Heart left ventricle (tissue), 16 donors: ENCODE measurements at regions not wholly inside any gene's neighbourhood (a gene's known extent, or its start where the extent isn't known, plus 50 kb on each side); places are given as distances from the start of the nearest gene placed in this dataset.

Source experiments
- ATAC-seq, 4 donors: fragments of 200-7000 bp; cut with Tn5 transposase; one replicate each; pipeline ENCODE4 v1.9.1; 2020 to 2022; ENCODE audit warnings: moderate library complexity in 4 of 4, mild to moderate bottlenecking in 3 of 4, moderate number of reproducible peaks in 1 of 4
- DNase-seq, 5 donors: peaks; one replicate each; pipeline ENCODE4 v3.0.0-alpha.2; 2020
- H3K27ac ChIP-seq, 12 donors: fragments of 200-600 bp; sonication (generic) in 4 of 12; one replicate each; pipeline versions ENCODE4 v1.5.0 to v1.8.0; 2016 to 2022; ENCODE audit warnings: mild to moderate bottlenecking in 2 of 12
- H3K27me3 ChIP-seq, 9 donors: fragments of 200-600 bp; sonication (generic) in 2 of 9; one replicate each; pipeline versions ENCODE4 v1.5.1 to v1.8.0; 2016 to 2022; ENCODE audit warnings: mild to moderate bottlenecking in 3 of 9
- H3K36me3 ChIP-seq, 9 donors: fragments of 200-600 bp; sonication (generic) in 2 of 9; one replicate each; pipeline versions ENCODE4 v1.5.0 to v1.8.0; 2018 to 2022; ENCODE audit warnings: mild to moderate bottlenecking in 2 of 9
- H3K4me1 ChIP-seq, 12 donors: fragments of 200-600 bp; sonication (generic) in 4 of 12; one replicate each; pipeline versions ENCODE4 v1.5.0 to v1.8.0; 2016 to 2022; ENCODE audit warnings: mild to moderate bottlenecking in 3 of 12
- H3K4me3 ChIP-seq, 12 donors: fragments of 200-600 bp; sonication (generic) in 4 of 12; one replicate each; pipeline versions ENCODE4 v1.5.0 to v1.8.0; 2017 to 2022; ENCODE audit warnings: mild to moderate bottlenecking in 9 of 12, moderate library complexity in 4 of 12
- H3K9me3 ChIP-seq, 12 donors: fragments of 200-600 bp; sonication (generic) in 4 of 12; one replicate each; pipeline versions ENCODE4 v1.5.0 to v1.8.0; 2016 to 2022; ENCODE audit warnings: mild to moderate bottlenecking in 1 of 12
- POLR2A ChIP-seq, 2 donors: fragments of 450-650 bp; IDR thresholded peaks; one replicate each; pipeline ENCODE4 v1.6.1; 2017; ENCODE audit warnings: antibody characterized with exemption in 2 of 2, mild to moderate bottlenecking in 2 of 2, moderate library complexity in 2 of 2
- WGBS, 4 donors: extraction: QIAGEN DNeasy Blood & Tissue Kit in 2 of 4; methylation state at CpG; one replicate each; pipeline versions ENCODE4 v1.1.5 to v1.1.7; 2013 to 2018; 5-methylcytosine and 5-hydroxymethylcytosine counted together
- intact Hi-C, 10 donors: fragments of 100-400 bp; cut with DNase I; formaldehyde crosslinking; loops; one replicate each; pipeline versions ENCODE4 v1.11.1 to v1.14.2; 2022
- TF ChIP-seq, protein P1 (sequence below), 12 donors: fragments of 200-600 bp; sonication (generic) in 4 of 12; IDR thresholded peaks; one replicate each; pipeline versions ENCODE4 v1.5.0 to v1.8.0; 2018 to 2022; ENCODE audit warnings: antibody characterized with exemption in 12 of 12, mild to moderate bottlenecking in 5 of 12
- donor health status: ischemic (EF 13 %, LVEDD 7.1; RV severe dilation, severe dysfunction).
- donor health status: healthy with polysubstance abuse.
- donor health status: DM: no; HTN: yes; CAD: no.
- donor health status: DM: no; HTN: no; CAD: no.
- donor health status: ischemic (EF 25% LVEDD 6.9; RV normal size, moderate dysfunction).
- donor health status: ischemic (EF 25% LVEDD 5.7; RV mildly dilated, moderate dysfunction).
- donor health status: healthy.
- donor health status: DM: yes; HTN: yes; CAD: no.
- donor health status: ischemic (EF 35%, LVEDD 5.7; RV mildly dilated, moderate dysfunction).
- donor health status: nonischemic (EF 11% LVEDD 7.7; RV severe dilation, severe dysfunction).
- donor health status: DM: yes; HTN: yes; CAD: no.
- donor health status: PGD.
- donor health status: ischemic (EF 29% LVEDD 5.4; RV normal size, mild dysfunction).
- donor health status: nonischemic (EF 23%, LVEDD 6.1; RV moderate dilation, normal function).

DNA sequence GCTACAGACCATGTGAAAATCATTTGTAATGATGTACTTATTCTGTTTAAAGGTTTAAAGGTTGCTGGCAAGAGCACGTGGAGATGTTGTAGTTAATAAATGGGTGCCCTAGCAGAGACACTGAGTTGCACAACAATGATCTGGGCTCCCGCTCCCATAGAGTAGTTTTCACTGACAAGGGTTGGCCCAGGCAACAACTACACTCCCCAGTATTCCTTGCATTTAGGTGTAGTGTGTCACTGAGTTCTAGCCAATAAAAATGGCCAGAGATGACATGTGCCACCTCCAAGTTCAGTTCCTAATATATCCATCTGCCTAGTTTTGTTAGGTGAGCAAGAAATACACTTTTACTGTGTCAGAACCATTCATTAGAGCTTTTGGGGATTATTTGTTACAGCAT, 392.1 kb upstream of the MTPN start:
- intact Hi-C loops, result no loop called here
- 83 to 91% (median 86%) methylated on average over 2 of the region's 2 CpGs for WGBS, 4 donors
- TF ChIP-seq, protein P1, sequence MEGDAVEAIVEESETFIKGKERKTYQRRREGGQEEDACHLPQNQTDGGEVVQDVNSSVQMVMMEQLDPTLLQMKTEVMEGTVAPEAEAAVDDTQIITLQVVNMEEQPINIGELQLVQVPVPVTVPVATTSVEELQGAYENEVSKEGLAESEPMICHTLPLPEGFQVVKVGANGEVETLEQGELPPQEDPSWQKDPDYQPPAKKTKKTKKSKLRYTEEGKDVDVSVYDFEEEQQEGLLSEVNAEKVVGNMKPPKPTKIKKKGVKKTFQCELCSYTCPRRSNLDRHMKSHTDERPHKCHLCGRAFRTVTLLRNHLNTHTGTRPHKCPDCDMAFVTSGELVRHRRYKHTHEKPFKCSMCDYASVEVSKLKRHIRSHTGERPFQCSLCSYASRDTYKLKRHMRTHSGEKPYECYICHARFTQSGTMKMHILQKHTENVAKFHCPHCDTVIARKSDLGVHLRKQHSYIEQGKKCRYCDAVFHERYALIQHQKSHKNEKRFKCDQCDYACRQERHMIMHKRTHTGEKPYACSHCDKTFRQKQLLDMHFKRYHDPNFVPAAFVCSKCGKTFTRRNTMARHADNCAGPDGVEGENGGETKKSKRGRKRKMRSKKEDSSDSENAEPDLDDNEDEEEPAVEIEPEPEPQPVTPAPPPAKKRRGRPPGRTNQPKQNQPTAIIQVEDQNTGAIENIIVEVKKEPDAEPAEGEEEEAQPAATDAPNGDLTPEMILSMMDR (IDR thresholded peaks at IDR 0.05), result no peak
- no peak for TF ChIP-seq POLR2A (IDR thresholded peaks at IDR 0.05)
- H3K4me1 ChIP-seq, result no peaks in the 10 kb centered on the region
- DNase-seq, result no peak
- no peak for ATAC-seq
- H3K27me3 ChIP-seq, result no peaks in the 10 kb centered on the region
- no peak overlapping the region for H3K27ac ChIP-seq
- no peaks in the 10 kb centered on the region for H3K36me3 ChIP-seq
- H3K4me3 ChIP-seq, result no peak overlapping the region
- H3K9me3 ChIP-seq, result peaks cover 0 to 4% (median 0%) of the 10 kb centered on the region in 12 donors

GRCh38 chr7:136359333-136359903, 382.3 kb upstream of the MTPN start:
- Histone ChIP-seq H3K9me3 (peaks cover 0 to 6% (median 0%) of the 10 kb centered on the region in 12 donors), H3K36me3 (no peaks in the 10 kb centered on the region), H3K4me1 (no peaks in the 10 kb centered on the region), H3K27me3 (no peaks in the 10 kb centered on the region), H3K4me3 (no peak overlapping the region), H3K27ac (no peak overlapping the region)
- 70 to 82% (median 77%) methylated on average over 5 of the region's 5 CpGs for WGBS, 4 donors
- ATAC-seq (no peak), DNase-seq (no peak)
- intact Hi-C loops, result no loop called here
- TF ChIP-seq, protein P1 (IDR thresholded peaks at IDR 0.05), result no peak
- TF ChIP-seq POLR2A (IDR thresholded peaks at IDR 0.05), result no peak

DNA sequence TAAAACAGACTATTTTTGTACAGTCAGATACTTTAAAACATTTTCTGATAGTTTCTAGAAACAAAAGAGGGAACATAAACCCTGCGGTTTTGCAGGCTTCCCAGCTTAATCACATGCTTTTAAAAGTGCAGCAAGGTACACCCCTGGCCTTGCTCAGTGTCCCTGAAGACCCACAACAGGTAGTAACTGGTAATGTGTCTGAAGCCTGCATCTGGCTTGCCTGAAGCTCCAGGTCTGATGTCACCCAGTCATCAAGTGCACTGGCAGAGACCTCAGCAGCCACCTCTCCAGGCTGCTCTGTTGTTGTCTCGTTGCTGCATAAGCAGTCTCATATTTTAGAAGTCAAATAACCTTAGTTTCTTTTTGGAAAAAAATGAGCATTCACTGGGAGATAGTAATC, 376.1 kb upstream of the MTPN start:
- WGBS, 4 donors, result 59 to 72% (median 64%) methylated on average over 2 of the region's 2 CpGs
- TF ChIP-seq, protein P1 (IDR thresholded peaks at IDR 0.05), result no peak
- TF ChIP-seq POLR2A (IDR thresholded peaks at IDR 0.05), result no peak

GRCh38 chr7:136348542-136349192, 371.5 kb upstream of the MTPN start:
- ATAC-seq (peak; percentile 94 to 98 (median 97)), DNase-seq (peak; percentile 36 to 87 (median 64))
- Histone ChIP-seq H3K36me3 (no peaks in the 10 kb centered on the region), H3K4me3 (no peak overlapping the region), H3K27ac (peak overlapping the region in 6 of 12 donors; percentile 12 to 70 (median 42)), H3K4me1 (peaks cover 0 to 7% (median 0%) of the 10 kb centered on the region in 12 donors), H3K9me3 (no peaks in the 10 kb centered on the region), H3K27me3 (no peaks in the 10 kb centered on the region)
- TF ChIP-seq, protein P1 (IDR thresholded peaks at IDR 0.05), result no peak
- no peak for TF ChIP-seq POLR2A (IDR thresholded peaks at IDR 0.05)
- intact Hi-C loops, result loop anchor here in 1 of 10 donors (2.0 kb wide), 1 partner anchor 316 kb away; no protein-coding TSS in a partner anchor
- WGBS, 4 donors, result 30 to 48% (median 41%) methylated on average over 6 to 7 of the region's 7 CpGs

More for the DNA sequence above, 376.1 kb upstream of the MTPN start:
- no peaks in the 10 kb centered on the region for H3K36me3 ChIP-seq
- no peak overlapping the region for H3K4me3 ChIP-seq
- no peaks in the 10 kb centered on the region for H3K9me3 ChIP-seq
- H3K27me3 ChIP-seq, result no peaks in the 10 kb centered on the region
- peaks cover 0 to under 1% (median 0%) of the 10 kb centered on the region in 12 donors for H3K4me1 ChIP-seq
- no peak overlapping the region for H3K27ac ChIP-seq
- ATAC-seq (no peak), DNase-seq (no peak)
- intact Hi-C loops, result no loop called here
